ENCODE measurements at regions not wholly inside any gene's neighbourhood (a gene's known extent, or its start where the extent isn't known, plus 50 kb on each side); places are given as distances from the start of the nearest gene placed in this dataset.

- no peak for DNase-seq
Measured at GRCh38 chr2:41084321-41084720, 632.4 kb upstream of the SLC8A1 start.

- no peak for DNase-seq
Measured at GRCh38 chr2:41087946-41088345, 636.1 kb upstream of the SLC8A1 start.

- DNase-seq, result no peak
Measured at GRCh38 chr2:41101281-41101680, 649.4 kb upstream of the SLC8A1 start.

GRCh38 chr2:41109744-41110143 lies 657.9 kb upstream of the SLC8A1 start:
- no peak for DNase-seq

GRCh38 chr2:41111836-41112627 lies 660.1 kb upstream of the SLC8A1 start:
- DNase-seq, result no peak

- DNase-seq, result no peak
Measured at GRCh38 chr2:41116106-41116797, 664.4 kb upstream of the SLC8A1 start.

GRCh38 chr2:41119489-41119888 lies 667.6 kb upstream of the SLC8A1 start:
- no peak for DNase-seq

GRCh38 chr2:41123341-41123740 lies 671.5 kb upstream of the SLC8A1 start:
- no peak for DNase-seq

GRCh38 chr2:41127351-41127750 lies 675.5 kb upstream of the SLC8A1 start:
- no peak for DNase-seq

- no peak for DNase-seq
Measured at GRCh38 chr2:41129988-41130387, 678.1 kb upstream of the SLC8A1 start.

GRCh38 chr2:41137031-41137430 lies 685.1 kb upstream of the SLC8A1 start:
- DNase-seq, result no peak

- no peak for DNase-seq
Measured at GRCh38 chr2:41141146-41141791, 689.4 kb upstream of the SLC8A1 start.

- no peak for DNase-seq
Measured at GRCh38 chr2:41142478-41142877, 690.6 kb upstream of the SLC8A1 start.

GRCh38 chr2:41145066-41145465 lies 693.2 kb upstream of the SLC8A1 start:
- DNase-seq, result no peak

- DNase-seq, result no peak
Measured at GRCh38 chr2:41149054-41149453, 697.2 kb upstream of the SLC8A1 start.

- no peak for DNase-seq
Measured at GRCh38 chr2:41151746-41152145, 699.9 kb upstream of the SLC8A1 start.

- DNase-seq, result no peak
Measured at GRCh38 chr2:41152318-41152717, 700.4 kb upstream of the SLC8A1 start.

- no peak for DNase-seq
Measured at GRCh38 chr2:41160439-41160838, 708.5 kb upstream of the SLC8A1 start.

GRCh38 chr2:41167014-41167413 lies 715.1 kb upstream of the SLC8A1 start:
- no peak for DNase-seq

GRCh38 chr2:41169744-41170143 lies 717.9 kb upstream of the SLC8A1 start:
- DNase-seq, result no peak

- DNase-seq, result no peak
Measured at GRCh38 chr2:41170589-41170988, 718.7 kb upstream of the SLC8A1 start.

- no peak for DNase-seq
Measured at GRCh38 chr2:41180387-41180786, 728.5 kb upstream of the SLC8A1 start.

- no peak for DNase-seq
Measured at GRCh38 chr2:41182961-41183360, 731.1 kb upstream of the SLC8A1 start.
